WI38 (cell line): ENCODE measurements at regions not wholly inside any gene's neighbourhood (a gene's known extent, or its start where the extent isn't known, plus 50 kb on each side); places are given as distances from the start of the nearest gene placed in this dataset.
"Not testable (repeated sequence)": the region's sequence is repeated elsewhere in the genome, so short reads cannot be mapped to it uniquely, and the experiment has no call there.

Source experiments
- H3K4me3 ChIP-seq: 2 replicates; pipeline ENCODE4 v1.5.1; 2011; ENCODE audit warnings: low read depth, mild to moderate bottlenecking, control low read depth, low read length
- TF ChIP-seq, protein P1 (sequence below): IDR thresholded peaks from 2 replicates; pipeline ENCODE4 v1.5.1; 2012; ENCODE audit warnings: low read depth, mild to moderate bottlenecking, control low read depth, low read length

DNA sequence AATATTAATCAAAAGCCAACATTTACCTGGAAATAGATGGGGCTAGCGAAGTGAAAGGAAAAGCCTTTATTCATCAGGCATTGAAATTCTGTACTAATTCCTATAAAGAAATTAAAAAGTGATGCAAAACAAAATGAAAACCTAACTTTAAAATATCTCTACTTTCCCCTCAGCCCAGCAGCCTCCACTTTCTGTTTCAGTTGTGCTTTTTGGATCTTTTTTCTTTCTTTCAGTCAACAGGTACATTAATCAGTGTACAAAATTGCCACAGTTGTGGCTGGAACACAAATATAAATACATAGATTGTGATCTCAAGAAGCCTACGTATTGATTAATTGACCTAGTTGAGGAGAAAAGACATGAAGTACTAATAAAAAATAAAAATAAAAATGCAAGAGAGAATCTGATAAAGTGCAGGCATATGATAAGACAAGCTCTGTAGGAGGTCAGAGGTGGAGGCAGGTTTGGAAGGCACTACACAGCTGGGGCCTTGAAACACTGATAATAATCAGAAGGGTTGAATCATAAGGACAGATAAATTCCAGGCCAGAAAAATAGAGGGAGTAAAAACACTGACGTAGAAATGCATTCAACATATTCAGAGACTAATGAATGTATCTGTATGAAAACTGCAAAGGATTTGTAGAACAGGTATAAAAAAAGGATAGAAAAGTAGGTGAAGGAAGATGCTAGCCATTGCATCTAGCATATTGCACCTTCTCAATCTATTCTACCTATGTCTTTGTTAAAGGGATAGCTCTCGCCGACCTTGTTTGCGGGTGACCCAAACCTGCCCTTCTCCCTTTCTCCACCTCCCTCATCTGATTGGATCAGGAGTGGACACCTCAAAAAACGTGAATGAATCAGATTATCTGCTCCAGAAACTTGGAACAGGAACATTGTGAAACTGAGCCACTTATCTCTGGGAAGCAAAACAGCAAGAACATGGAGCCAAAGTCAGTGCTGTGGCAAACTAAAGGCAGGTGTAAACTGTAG, 607.8 kb upstream of the ADGRL2 start:
- TF ChIP-seq, protein P1, sequence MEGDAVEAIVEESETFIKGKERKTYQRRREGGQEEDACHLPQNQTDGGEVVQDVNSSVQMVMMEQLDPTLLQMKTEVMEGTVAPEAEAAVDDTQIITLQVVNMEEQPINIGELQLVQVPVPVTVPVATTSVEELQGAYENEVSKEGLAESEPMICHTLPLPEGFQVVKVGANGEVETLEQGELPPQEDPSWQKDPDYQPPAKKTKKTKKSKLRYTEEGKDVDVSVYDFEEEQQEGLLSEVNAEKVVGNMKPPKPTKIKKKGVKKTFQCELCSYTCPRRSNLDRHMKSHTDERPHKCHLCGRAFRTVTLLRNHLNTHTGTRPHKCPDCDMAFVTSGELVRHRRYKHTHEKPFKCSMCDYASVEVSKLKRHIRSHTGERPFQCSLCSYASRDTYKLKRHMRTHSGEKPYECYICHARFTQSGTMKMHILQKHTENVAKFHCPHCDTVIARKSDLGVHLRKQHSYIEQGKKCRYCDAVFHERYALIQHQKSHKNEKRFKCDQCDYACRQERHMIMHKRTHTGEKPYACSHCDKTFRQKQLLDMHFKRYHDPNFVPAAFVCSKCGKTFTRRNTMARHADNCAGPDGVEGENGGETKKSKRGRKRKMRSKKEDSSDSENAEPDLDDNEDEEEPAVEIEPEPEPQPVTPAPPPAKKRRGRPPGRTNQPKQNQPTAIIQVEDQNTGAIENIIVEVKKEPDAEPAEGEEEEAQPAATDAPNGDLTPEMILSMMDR = no peak
- no peak overlapping the region for H3K4me3 ChIP-seq

DNA sequence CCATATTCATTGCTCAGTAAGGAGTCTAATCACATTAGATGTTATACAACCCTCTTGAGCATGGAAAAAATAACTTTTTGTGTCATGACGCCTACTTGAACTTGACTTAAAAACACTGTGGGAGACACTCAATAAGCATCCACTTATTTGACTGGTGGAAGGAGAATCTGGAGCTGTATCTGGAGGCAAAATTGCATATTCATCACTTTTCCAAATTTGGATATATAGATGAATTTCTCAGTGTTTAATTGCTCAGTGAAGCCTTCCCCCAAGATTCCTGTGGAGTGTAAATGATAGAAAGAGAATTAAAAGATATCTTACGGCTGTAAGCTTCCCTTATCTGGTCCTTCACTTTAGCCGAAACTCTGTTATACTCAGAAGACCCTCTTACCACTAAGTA, 610.7 kb upstream of the ADGRL2 start:
- TF ChIP-seq, protein P1 = no peak
- no peak overlapping the region for H3K4me3 ChIP-seq

DNA sequence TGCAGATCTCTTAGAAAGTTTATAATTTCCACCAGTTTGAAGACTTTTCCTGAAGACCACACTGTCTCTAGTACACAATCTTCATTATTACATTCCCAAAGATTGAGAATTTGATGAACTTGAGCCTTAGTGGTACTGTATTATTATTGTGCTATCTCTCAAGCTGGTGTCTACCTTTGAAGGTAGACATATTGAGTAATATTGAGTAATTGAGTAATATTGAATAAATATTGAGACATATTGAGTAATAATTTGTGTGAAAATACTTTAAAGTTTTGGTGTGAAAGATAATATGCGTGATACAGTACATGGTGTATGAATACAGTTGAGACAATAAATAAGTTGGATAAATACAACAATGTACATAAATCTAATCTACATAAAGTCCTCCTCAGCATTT, 613.1 kb upstream of the ADGRL2 start:
- TF ChIP-seq, protein P1 = no peak
- H3K4me3 ChIP-seq = no peak overlapping the region

DNA sequence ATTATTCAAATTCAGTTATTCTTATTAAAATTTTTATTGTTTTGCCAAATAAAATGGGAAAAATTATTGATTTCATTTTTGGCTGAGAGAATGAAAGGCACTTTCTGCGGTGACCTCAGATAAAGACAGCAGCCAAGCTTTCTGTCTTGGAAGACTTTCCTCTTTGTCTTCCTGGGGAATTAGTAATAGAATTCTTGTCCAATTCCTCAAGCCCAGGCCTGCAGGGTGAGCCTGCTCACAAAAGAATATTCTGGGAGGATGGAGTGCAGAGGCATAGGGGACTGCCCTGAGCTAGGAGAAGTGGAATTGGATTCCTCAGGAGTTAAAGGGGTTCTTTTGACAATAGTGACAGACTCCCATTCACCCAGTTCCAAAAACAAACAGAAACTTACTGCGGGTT, 614.5 kb upstream of the ADGRL2 start:
- TF ChIP-seq, protein P1 = no peak
- H3K4me3 ChIP-seq = no peak overlapping the region

DNA sequence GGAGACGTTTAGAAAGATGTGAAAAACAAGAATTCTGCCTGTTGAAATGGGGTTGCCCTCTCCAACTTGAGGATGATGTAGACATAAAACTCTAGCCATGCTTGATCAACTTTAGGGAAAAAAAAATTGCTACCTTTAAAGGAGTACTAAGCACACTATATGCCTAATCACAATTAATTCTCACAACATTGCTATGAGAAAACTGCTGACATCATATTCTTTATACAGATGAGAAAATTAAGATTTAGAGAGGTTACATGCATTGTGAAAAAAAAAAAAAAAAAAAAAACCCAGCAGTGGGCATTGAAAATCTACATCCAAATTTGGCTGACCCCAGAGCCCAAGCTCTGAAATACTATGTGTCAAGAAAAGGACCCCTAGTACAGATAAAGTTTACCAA, 617.2 kb upstream of the ADGRL2 start:
- TF ChIP-seq, protein P1 = no peak
- H3K4me3 ChIP-seq = no peak overlapping the region

DNA sequence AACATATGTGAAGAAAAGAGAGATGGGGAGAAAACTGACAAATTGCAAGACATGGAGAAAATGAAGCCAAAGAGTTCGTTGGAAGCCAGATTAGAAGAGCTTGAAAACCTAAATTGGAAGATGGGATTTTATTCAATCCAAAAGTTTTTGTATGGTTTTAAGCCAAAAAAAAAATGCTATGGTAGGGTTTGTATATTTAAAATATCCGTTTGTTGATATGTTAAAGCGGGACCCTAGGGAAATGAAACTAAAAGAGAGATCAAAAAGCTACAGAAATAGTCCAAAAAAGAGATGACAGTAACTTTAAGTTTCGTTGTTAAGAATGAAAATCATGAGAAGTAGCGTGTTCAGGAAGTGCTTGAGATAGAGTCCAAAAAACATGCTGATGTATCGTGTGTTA, 617.7 kb upstream of the ADGRL2 start:
- TF ChIP-seq, protein P1 = no peak
- H3K4me3 ChIP-seq = no peak overlapping the region

DNA sequence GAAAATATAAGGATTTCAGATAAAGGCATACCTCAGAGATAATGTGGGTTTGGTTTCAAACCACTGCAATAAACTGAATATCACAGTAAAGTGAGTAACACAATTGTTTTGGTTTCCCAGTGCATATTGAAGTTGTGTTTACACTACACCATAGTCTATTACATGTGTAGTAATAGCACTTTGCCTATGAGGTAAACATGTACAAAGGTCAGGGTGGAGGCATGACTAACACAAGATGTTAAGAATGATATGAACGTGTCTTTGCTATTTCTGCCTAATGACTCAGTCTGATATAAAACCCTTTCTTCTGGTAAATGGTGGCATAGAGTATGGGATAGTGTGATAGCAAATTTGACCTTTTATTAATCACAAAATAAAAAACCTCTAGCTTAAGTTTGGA, 621.5 kb upstream of the ADGRL2 start:
- TF ChIP-seq, protein P1 = no peak
- no peak overlapping the region for H3K4me3 ChIP-seq

DNA sequence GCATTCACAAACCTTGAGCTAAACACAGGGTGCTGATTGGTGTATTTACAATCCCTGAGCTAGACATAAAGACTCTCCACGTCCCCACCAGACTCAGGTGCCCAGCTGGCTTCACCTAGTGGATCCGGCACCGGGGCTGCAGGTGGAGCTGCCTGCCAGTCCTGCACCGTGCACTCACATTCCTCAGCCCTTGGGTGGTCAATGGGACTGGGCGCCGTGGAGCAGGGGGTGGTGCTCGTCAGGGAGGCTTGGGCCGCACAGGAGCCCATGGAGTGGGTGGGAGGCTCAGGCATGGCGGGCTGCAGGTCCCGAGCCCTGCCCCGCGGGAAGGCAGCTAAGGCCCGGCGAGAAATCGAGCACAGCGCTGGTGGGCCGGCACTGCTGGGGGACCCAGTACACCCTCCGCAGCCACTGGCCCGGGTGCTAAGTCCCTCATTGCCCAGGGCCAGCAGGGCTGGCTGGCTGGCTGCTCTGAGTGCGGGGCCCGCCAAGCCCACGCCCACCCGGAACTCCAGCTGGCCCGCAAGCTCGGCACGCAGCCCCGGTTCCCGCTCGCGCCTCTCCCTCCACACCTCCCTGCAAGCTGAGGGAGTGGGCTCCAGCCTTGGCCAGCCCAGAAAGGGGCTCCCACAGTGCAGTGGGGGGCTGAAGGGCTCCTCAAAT, 622.2 kb upstream of the ADGRL2 start:
- not testable (repeated sequence) for H3K4me3 ChIP-seq
